Right lobe of liver (tissue), 4 donors: ENCODE measurements at regions not wholly inside any gene's neighbourhood (a gene's known extent, or its start where the extent isn't known, plus 50 kb on each side); places are given as distances from the start of the nearest gene placed in this dataset.

Source experiments
- POLR2A ChIP-seq: fragments of 450-650 bp; IDR thresholded peaks from one replicate; pipeline ENCODE4 v1.6.1; 2017; ENCODE audit warnings: antibody characterized with exemption, mild to moderate bottlenecking
- TF ChIP-seq, protein P1 (sequence below), 4 donors: fragments of 200-600 bp in 3 of 4; fragments of 450-650 bp in 1 of 4; IDR thresholded peaks; one replicate each; pipeline versions ENCODE4 v1.5.1 to v1.8.0; 2016 to 2022; ENCODE audit warnings: antibody characterized with exemption in 4 of 4, mild to moderate bottlenecking in 2 of 4
- donor health status: DM: no; HTN: no; CAD: no.
- donor health status: DM: no; HTN: no; CAD: no.
- donor health status: DM: no; HTN: yes; CAD: no.

DNA sequence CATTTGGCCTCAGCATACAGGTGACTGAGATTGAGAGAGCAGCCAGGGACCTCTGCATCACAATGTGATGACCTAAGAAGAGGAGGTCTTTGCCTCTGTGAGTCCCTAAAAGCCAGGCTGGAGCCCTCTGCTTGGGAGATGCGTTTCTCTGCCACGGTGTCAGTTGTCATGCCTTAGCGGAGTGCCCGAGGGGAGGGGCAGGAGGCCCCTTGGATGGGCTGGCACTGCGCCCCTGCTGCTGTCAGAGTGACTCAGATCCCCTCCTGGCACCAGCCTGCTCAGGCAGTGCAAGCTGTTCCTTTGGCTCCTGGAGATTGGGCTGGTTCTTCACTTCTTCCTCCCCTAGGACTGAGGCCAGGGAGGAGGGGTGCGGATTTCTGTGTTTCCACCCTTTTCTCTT lies 64.9 kb upstream of the KCNA5 start:
- TF ChIP-seq, protein P1, sequence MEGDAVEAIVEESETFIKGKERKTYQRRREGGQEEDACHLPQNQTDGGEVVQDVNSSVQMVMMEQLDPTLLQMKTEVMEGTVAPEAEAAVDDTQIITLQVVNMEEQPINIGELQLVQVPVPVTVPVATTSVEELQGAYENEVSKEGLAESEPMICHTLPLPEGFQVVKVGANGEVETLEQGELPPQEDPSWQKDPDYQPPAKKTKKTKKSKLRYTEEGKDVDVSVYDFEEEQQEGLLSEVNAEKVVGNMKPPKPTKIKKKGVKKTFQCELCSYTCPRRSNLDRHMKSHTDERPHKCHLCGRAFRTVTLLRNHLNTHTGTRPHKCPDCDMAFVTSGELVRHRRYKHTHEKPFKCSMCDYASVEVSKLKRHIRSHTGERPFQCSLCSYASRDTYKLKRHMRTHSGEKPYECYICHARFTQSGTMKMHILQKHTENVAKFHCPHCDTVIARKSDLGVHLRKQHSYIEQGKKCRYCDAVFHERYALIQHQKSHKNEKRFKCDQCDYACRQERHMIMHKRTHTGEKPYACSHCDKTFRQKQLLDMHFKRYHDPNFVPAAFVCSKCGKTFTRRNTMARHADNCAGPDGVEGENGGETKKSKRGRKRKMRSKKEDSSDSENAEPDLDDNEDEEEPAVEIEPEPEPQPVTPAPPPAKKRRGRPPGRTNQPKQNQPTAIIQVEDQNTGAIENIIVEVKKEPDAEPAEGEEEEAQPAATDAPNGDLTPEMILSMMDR (IDR thresholded peaks at IDR 0.05) = no peak
- no peak for TF ChIP-seq POLR2A
